ENCODE measurements at regions not wholly inside any gene's neighbourhood (a gene's known extent, or its start where the extent isn't known, plus 50 kb on each side); places are given as distances from the start of the nearest gene placed in this dataset.

DNA sequence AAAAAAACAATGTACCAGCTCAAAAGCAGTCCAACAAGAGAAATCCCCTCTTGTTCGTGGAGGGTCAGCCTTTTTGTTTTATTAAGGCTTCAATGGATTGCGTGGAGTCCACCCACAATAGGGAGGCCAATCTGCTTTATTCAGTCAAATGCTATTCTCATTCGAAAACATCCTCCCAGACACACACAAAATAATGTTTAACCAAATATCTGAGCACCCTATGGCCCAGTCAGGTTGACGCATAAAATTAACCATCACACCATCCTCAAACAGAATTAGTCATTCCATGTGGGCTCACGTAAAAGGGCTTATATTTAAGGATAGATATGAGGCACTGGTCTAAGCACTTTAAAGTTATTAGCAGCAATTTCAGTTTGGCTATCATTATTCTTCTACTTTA lies 58.9 kb upstream of the DEUP1 start:
- Histone ChIP-seq H2BK12ac (ENCODE audit: low read length) (no peak overlapping the region), H4K8ac (ENCODE audit: low read depth, low read length) (no peak overlapping the region), H2AK5ac (ENCODE audit: low read length) (no peak overlapping the region), H3K27me3 (ENCODE audit: insufficient read depth, low read length) (no peaks in the 10 kb centered on the region), H3K9ac (ENCODE audit: low read length) (no peak overlapping the region), H2AFZ (ENCODE audit: insufficient read depth, low read length, poor library complexity) (no peak overlapping the region), H3K18ac (ENCODE audit: low read length) (no peak overlapping the region), H3K4me1 (ENCODE audit: control insufficient read depth in 1 of 2, insufficient read depth in 2 of 2, low read length in 2 of 2) (no peaks in the 10 kb centered on the region), H4K12ac (ENCODE audit: low read depth, low read length) (no peak overlapping the region), H4K91ac (ENCODE audit: low read depth, low read length) (no peak overlapping the region), H2BK120ac (ENCODE audit: insufficient read depth, low read length, poor library complexity) (no peak overlapping the region), H3K23ac (ENCODE audit: low read length) (no peak overlapping the region), H3K4me2 (ENCODE audit: low read length) (no peak overlapping the region), H3K79me2 (ENCODE audit: control insufficient read depth, insufficient read depth, low read length, poor library complexity) (no peaks in the 10 kb centered on the region), H3K79me1 (ENCODE audit: low read length) (no peaks in the 10 kb centered on the region), H3K4me3 (ENCODE audit: low read depth, low read length) (no peak overlapping the region), H3K27ac (ENCODE audit: low read depth, low read length) (no peak overlapping the region), H3K9me3 (ENCODE audit: insufficient read depth, low read depth, low read length) (no peaks in the 10 kb centered on the region), H3K14ac (ENCODE audit: low read length) (no peak overlapping the region), H3K4ac (ENCODE audit: low read depth, low read length) (no peak overlapping the region), H2BK5ac (ENCODE audit: low read depth, low read length, poor library complexity) (no peak overlapping the region), H3K36me3 (ENCODE audit: control insufficient read depth in 1 of 2, insufficient read depth in 2 of 2, low read length in 2 of 2) (no peaks in the 10 kb centered on the region)
- WGBS (ENCODE audit: extremely low coverage, insufficient coverage, insufficient read length): no CpG with 5 or more reads among the region's 5 CpGs
- no peak for DNase-seq

DNA sequence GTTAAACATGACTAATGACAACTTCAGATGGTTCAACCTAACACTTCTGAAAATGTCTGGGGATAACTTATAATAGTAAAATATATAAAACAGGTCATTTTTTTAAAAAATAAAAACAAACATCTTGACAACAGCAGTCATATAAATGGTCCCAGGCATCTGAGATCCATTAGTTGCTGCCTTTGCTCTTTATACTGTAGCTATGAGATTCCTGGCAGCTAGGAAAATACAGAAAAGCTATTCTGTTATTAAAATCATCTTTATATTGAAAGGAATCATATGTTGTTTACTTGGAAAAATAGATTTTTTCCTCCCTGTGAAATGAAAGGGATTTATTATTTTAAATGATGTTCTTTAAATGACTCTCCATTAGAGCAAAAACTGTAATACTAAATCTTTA lies 55.7 kb upstream of the DEUP1 start:
- no peak overlapping the region for H4K8ac ChIP-seq (ENCODE audit: low read depth, low read length)
- H2BK12ac ChIP-seq (ENCODE audit: low read length): no peak overlapping the region

DNA sequence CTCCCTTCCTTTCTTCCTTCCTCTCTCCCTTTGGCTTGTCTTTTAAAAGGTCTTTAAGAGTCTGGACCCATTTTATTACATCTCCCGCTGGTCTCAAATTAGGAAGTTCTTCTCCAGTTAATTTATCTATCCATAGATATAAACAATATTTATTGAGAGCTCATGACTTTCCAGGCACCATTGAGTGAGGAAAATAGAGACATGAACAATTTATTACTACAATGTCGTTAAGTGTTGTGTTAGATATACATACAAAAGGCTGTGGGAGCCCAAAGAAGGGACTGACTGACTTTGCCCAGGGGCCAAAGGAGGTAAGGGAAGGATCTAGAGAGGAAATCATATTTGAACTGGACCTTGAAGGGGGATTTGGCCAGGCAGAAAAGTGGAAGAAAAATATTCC lies 51.6 kb upstream of the DEUP1 start:
- Histone ChIP-seq H3K27ac (ENCODE audit: low read depth, low read length) (no peak overlapping the region), H3K4ac (ENCODE audit: low read depth, low read length) (no peak overlapping the region), H2AK5ac (ENCODE audit: low read length) (no peak overlapping the region), H2AFZ (ENCODE audit: insufficient read depth, low read length, poor library complexity) (no peak overlapping the region), H3K79me1 (ENCODE audit: low read length) (no peaks in the 10 kb centered on the region), H3K23ac (ENCODE audit: low read length) (no peak overlapping the region), H3K4me1 (ENCODE audit: control insufficient read depth in 1 of 2, insufficient read depth in 2 of 2, low read length in 2 of 2) (no peaks in the 10 kb centered on the region), H2BK120ac (ENCODE audit: insufficient read depth, low read length, poor library complexity) (no peak overlapping the region), H3K4me2 (ENCODE audit: low read length) (no peak overlapping the region), H2BK12ac (ENCODE audit: low read length) (no peak overlapping the region), H3K14ac (ENCODE audit: low read length) (no peak overlapping the region), H4K91ac (ENCODE audit: low read depth, low read length) (no peak overlapping the region), H4K8ac (ENCODE audit: low read depth, low read length) (no peak overlapping the region), H3K36me3 (ENCODE audit: control insufficient read depth in 1 of 2, insufficient read depth in 2 of 2, low read length in 2 of 2) (no peaks in the 10 kb centered on the region), H3K27me3 (ENCODE audit: insufficient read depth, low read length) (no peaks in the 10 kb centered on the region), H2BK5ac (ENCODE audit: low read depth, low read length, poor library complexity) (no peak overlapping the region), H3K18ac (ENCODE audit: low read length) (no peak overlapping the region), H3K4me3 (ENCODE audit: low read depth, low read length) (no peak overlapping the region), H4K12ac (ENCODE audit: low read depth, low read length) (no peak overlapping the region), H3K9ac (ENCODE audit: low read length) (no peak overlapping the region), H3K9me3 (ENCODE audit: insufficient read depth, low read depth, low read length) (no peaks in the 10 kb centered on the region), H3K79me2 (ENCODE audit: control insufficient read depth, insufficient read depth, low read length, poor library complexity) (no peaks in the 10 kb centered on the region)
- WGBS (ENCODE audit: extremely low coverage, insufficient coverage, insufficient read length): no CpG with 5 or more reads among the region's 2 CpGs
- DNase-seq: no peak

More for the DNA sequence above, 55.7 kb upstream of the DEUP1 start:
- Histone ChIP-seq H3K23ac (ENCODE audit: low read length) (no peak overlapping the region), H2AFZ (ENCODE audit: insufficient read depth, low read length, poor library complexity) (no peak overlapping the region), H2BK120ac (ENCODE audit: insufficient read depth, low read length, poor library complexity) (no peak overlapping the region), H2BK5ac (ENCODE audit: low read depth, low read length, poor library complexity) (no peak overlapping the region), H4K12ac (ENCODE audit: low read depth, low read length) (no peak overlapping the region), H3K4ac (ENCODE audit: low read depth, low read length) (no peak overlapping the region), H3K79me1 (ENCODE audit: low read length) (no peaks in the 10 kb centered on the region), H4K91ac (ENCODE audit: low read depth, low read length) (no peak overlapping the region), H3K9ac (ENCODE audit: low read length) (no peak overlapping the region), H3K27ac (ENCODE audit: low read depth, low read length) (no peak overlapping the region), H3K14ac (ENCODE audit: low read length) (no peak overlapping the region), H3K4me2 (ENCODE audit: low read length) (no peak overlapping the region), H3K4me1 (ENCODE audit: control insufficient read depth in 1 of 2, insufficient read depth in 2 of 2, low read length in 2 of 2) (no peaks in the 10 kb centered on the region), H3K27me3 (ENCODE audit: insufficient read depth, low read length) (no peaks in the 10 kb centered on the region), H3K18ac (ENCODE audit: low read length) (no peak overlapping the region), H3K79me2 (ENCODE audit: control insufficient read depth, insufficient read depth, low read length, poor library complexity) (no peaks in the 10 kb centered on the region), H3K36me3 (ENCODE audit: control insufficient read depth in 1 of 2, insufficient read depth in 2 of 2, low read length in 2 of 2) (no peaks in the 10 kb centered on the region), H3K4me3 (ENCODE audit: low read depth, low read length) (no peak overlapping the region), H3K9me3 (ENCODE audit: insufficient read depth, low read depth, low read length) (no peaks in the 10 kb centered on the region), H2AK5ac (ENCODE audit: low read length) (no peak overlapping the region)
- no peak for DNase-seq

- H3K79me2 ChIP-seq (ENCODE audit: control insufficient read depth, insufficient read depth, low read length, poor library complexity): no peaks in the 10 kb centered on the region
- no peak overlapping the region for H4K12ac ChIP-seq (ENCODE audit: low read depth, low read length)
- no peak overlapping the region for H2BK5ac ChIP-seq (ENCODE audit: low read depth, low read length, poor library complexity)
- no peak overlapping the region for H3K4me2 ChIP-seq (ENCODE audit: low read length)
- DNase-seq: no peak
- H3K36me3 ChIP-seq (ENCODE audit: control insufficient read depth in 1 of 2, insufficient read depth in 2 of 2, low read length in 2 of 2): no peaks in the 10 kb centered on the region
- no peaks in the 10 kb centered on the region for H3K9me3 ChIP-seq (ENCODE audit: insufficient read depth, low read depth, low read length)
- no peak overlapping the region for H3K27ac ChIP-seq (ENCODE audit: low read depth, low read length)
- no peak overlapping the region for H4K8ac ChIP-seq (ENCODE audit: low read depth, low read length)
- no peaks in the 10 kb centered on the region for H3K27me3 ChIP-seq (ENCODE audit: insufficient read depth, low read length)
- H2AFZ ChIP-seq (ENCODE audit: insufficient read depth, low read length, poor library complexity): no peak overlapping the region
- H2BK120ac ChIP-seq (ENCODE audit: insufficient read depth, low read length, poor library complexity): no peak overlapping the region
- H3K14ac ChIP-seq (ENCODE audit: low read length): no peak overlapping the region
- no CpG with 5 or more reads among the region's 1 CpG for WGBS (ENCODE audit: extremely low coverage, insufficient coverage, insufficient read length)
- H3K23ac ChIP-seq (ENCODE audit: low read length): no peak overlapping the region
- H3K4me3 ChIP-seq (ENCODE audit: low read depth, low read length): no peak overlapping the region
- H3K4ac ChIP-seq (ENCODE audit: low read depth, low read length): no peak overlapping the region
- H3K18ac ChIP-seq (ENCODE audit: low read length): no peak overlapping the region
- no peaks in the 10 kb centered on the region for H3K79me1 ChIP-seq (ENCODE audit: low read length)
- H2BK12ac ChIP-seq (ENCODE audit: low read length): no peak overlapping the region
- no peaks in the 10 kb centered on the region for H3K4me1 ChIP-seq (ENCODE audit: control insufficient read depth in 1 of 2, insufficient read depth in 2 of 2, low read length in 2 of 2)
- H4K91ac ChIP-seq (ENCODE audit: low read depth, low read length): no peak overlapping the region
- H3K9ac ChIP-seq (ENCODE audit: low read length): no peak overlapping the region
- H2AK5ac ChIP-seq (ENCODE audit: low read length): no peak overlapping the region
Observed at GRCh38 chr11:93279851-93280347, 50.6 kb upstream of the DEUP1 start.

Measured in trophoblast cell (in vitro differentiated cells and primary cell).